Liver (tissue), 8 donors: ENCODE measurements at regions not wholly inside any gene's neighbourhood (a gene's known extent, or its start where the extent isn't known, plus 50 kb on each side); places are given as distances from the start of the nearest gene placed in this dataset.

ENCODE experiments used
- DNase-seq: peaks from one replicate; pipeline ENCODE4 v3.0.0-alpha.2; 2017; ENCODE audit warnings: low spot score
- H3K27ac ChIP-seq, 2 donors: one replicate each; pipeline ENCODE4 v1.7.0; 2013; ENCODE audit warnings: inconsistent platforms in 2 of 2, low read length in 2 of 2, control low read depth in 1 of 2, low read depth in 1 of 2, mild to moderate bottlenecking in 1 of 2
- H3K27me3 ChIP-seq, 4 donors: one replicate each; pipeline versions ENCODE4 v1.6.1 to v1.7.0; 2013; ENCODE audit warnings: low read length in 3 of 4, inconsistent platforms in 1 of 4, mild to moderate bottlenecking in 1 of 4, moderate library complexity in 1 of 4; ENCODE audit not compliant: control insufficient read depth in 4 of 4, insufficient read depth in 4 of 4
- H3K36me3 ChIP-seq, 4 donors: one replicate each; pipeline versions ENCODE4 v1.6.1 to v1.7.0; 2013; ENCODE audit warnings: low read length in 3 of 4, mild to moderate bottlenecking in 3 of 4, low read depth in 1 of 4, moderate library complexity in 1 of 4; ENCODE audit not compliant: control insufficient read depth in 4 of 4, insufficient read depth in 3 of 4
- H3K4me1 ChIP-seq, 4 donors: one replicate each; pipeline versions ENCODE4 v1.6.1 to v1.7.0; 2013; ENCODE audit warnings: low read length in 3 of 4, mild to moderate bottlenecking in 3 of 4, moderate library complexity in 1 of 4; ENCODE audit not compliant: control insufficient read depth in 4 of 4, insufficient read depth in 4 of 4
- H3K4me3 ChIP-seq, 3 donors: one replicate each; pipeline versions ENCODE4 v1.6.1 to v1.7.0; 2013; ENCODE audit warnings: low read length in 3 of 3, control low read depth in 1 of 3, low read depth in 1 of 3, mild to moderate bottlenecking in 1 of 3
- H3K9ac ChIP-seq, 2 donors: one replicate each; pipeline ENCODE4 v1.7.0; 2013; ENCODE audit warnings: low read length in 2 of 2, mild to moderate bottlenecking in 2 of 2, moderate library complexity in 2 of 2, control low read depth in 1 of 2, low read depth in 1 of 2
- H3K9me3 ChIP-seq, 4 donors: one replicate each; pipeline versions ENCODE4 v1.6.1 to v1.7.0; 2013; ENCODE audit warnings: low read length in 3 of 4; ENCODE audit not compliant: control insufficient read depth in 4 of 4
- EGR1 ChIP-seq, 2 donors: IDR thresholded peaks; 2 replicates each; pipeline ENCODE4 v1.6.1; 2016 to 2018; ENCODE audit warnings: antibody characterized with exemption in 2 of 2, low read depth in 2 of 2
- FOXA1 ChIP-seq: IDR thresholded peaks from 2 replicates; pipeline ENCODE4 v1.6.1; 2016; ENCODE audit warnings: antibody characterized with exemption
- FOXA2 ChIP-seq: IDR thresholded peaks from 2 replicates; pipeline ENCODE4 v1.6.1; 2016; ENCODE audit warnings: antibody characterized with exemption
- GABPA ChIP-seq, 2 donors: IDR thresholded peaks in 1 of 2; conservative IDR thresholded peaks in 1 of 2; 2 replicates each; pipeline ENCODE4 v1.6.1; 2016; ENCODE audit warnings: antibody characterized with exemption in 2 of 2, mild to moderate bottlenecking in 1 of 2, moderate library complexity in 1 of 2
- HNF4A ChIP-seq, 2 donors: conservative IDR thresholded peaks; 2 replicates each; pipeline ENCODE4 v1.6.1; 2016; ENCODE audit warnings: antibody characterized with exemption in 2 of 2, mild to moderate bottlenecking in 2 of 2
- HNF4G ChIP-seq: IDR thresholded peaks from 2 replicates; pipeline ENCODE4 v1.6.1; 2016; ENCODE audit warnings: antibody characterized with exemption
- JUND ChIP-seq, 2 donors: IDR thresholded peaks; 2 replicates each; pipeline ENCODE4 v1.6.1; 2016; ENCODE audit warnings: antibody characterized with exemption in 2 of 2
- NR2F2 ChIP-seq: IDR thresholded peaks from 2 replicates; pipeline ENCODE4 v1.6.1; 2016; ENCODE audit warnings: antibody characterized with exemption
- RAD21 ChIP-seq, 2 donors: IDR thresholded peaks; 2 replicates each; pipeline ENCODE4 v1.6.1; 2016; ENCODE audit warnings: antibody characterized with exemption in 2 of 2, mild to moderate bottlenecking in 2 of 2
- RXRA ChIP-seq, 2 donors: IDR thresholded peaks; 2 replicates each; pipeline ENCODE4 v1.6.1; 2017 to 2018; ENCODE audit warnings: antibody characterized with exemption in 2 of 2, mild to moderate bottlenecking in 1 of 2
- SP1 ChIP-seq: IDR thresholded peaks from 2 replicates; pipeline ENCODE4 v1.6.1; 2018; ENCODE audit warnings: antibody characterized with exemption, mild to moderate bottlenecking
- TAF1 ChIP-seq: conservative IDR thresholded peaks from 2 replicates; pipeline ENCODE4 v1.6.1; 2016; ENCODE audit warnings: antibody characterized with exemption, mild to moderate bottlenecking
- YY1 ChIP-seq: IDR thresholded peaks from 2 replicates; pipeline ENCODE4 v1.6.1; 2016; ENCODE audit warnings: antibody characterized with exemption, mild to moderate bottlenecking
- WGBS: extraction: QIAGEN DNeasy Blood & Tissue Kit; methylation state at CpG from one replicate; pipeline ENCODE4 v1.1.7; 2013; 5-methylcytosine and 5-hydroxymethylcytosine counted together
- TF ChIP-seq, protein P1 (sequence below): IDR thresholded peaks from 2 replicates; pipeline ENCODE4 v1.6.1; 2016; ENCODE audit warnings: antibody characterized with exemption
- TF ChIP-seq, protein P2 (sequence below): IDR thresholded peaks from 2 replicates; pipeline ENCODE4 v1.6.1; 2016; ENCODE audit warnings: antibody characterized with exemption
- TF ChIP-seq, protein P3 (sequence below): IDR thresholded peaks from 2 replicates; pipeline ENCODE4 v1.6.1; 2016; ENCODE audit warnings: antibody characterized with exemption
- TF ChIP-seq, protein P4 (sequence below): fragments of 150-350 bp; IDR thresholded peaks from 2 replicates; pipeline ENCODE4 v1.5.1; 2017; ENCODE audit warnings: improper control_type of control experiment, low read depth, low read length; ENCODE audit not compliant: missing input control
- TF ChIP-seq, protein P5 (sequence below): IDR thresholded peaks from 2 replicates; pipeline ENCODE4 v1.6.1; 2016; ENCODE audit warnings: antibody characterized with exemption, mild to moderate bottlenecking
- donor health status: healthy.
- donor health status: healthy.
- donor health status: healthy.
- donor health status: healthy.
- donor health status: healthy.

DNA sequence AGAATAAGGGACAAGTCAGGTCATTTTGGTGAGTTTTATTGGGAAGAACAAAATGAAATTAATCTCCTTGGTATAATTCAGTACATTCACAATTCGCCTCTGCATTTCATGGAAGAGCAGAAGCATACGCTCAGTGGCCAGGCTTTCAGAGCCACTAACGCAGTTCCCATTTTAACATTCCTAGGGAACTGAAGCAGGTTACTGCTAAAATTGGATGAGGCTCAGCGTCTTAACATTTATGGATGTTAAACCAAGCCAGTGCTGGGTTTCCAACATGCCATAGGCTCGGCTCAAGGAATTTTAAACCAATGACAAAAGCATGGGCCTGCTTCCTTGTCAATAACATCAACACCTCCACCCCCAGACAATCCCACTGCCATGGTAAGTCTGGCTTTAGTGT lies 172.7 kb upstream of the PRICKLE2 start:
- TF ChIP-seq SP1 (no peak), YY1 (no peak), JUND (IDR thresholded peaks at IDR 0.05) (no peak), GABPA (IDR thresholded peaks at IDR 0.05 in 1 of 2, conservative IDR thresholded peaks at IDR 0.05 in 1 of 2) (no peak), RXRA (IDR thresholded peaks at IDR 0.05) (no peak), RAD21 (IDR thresholded peaks at IDR 0.05) (no peak), EGR1 (IDR thresholded peaks at IDR 0.05; ENCODE audit: low read depth in 2 of 2) (no peak), HNF4A (conservative IDR thresholded peaks at IDR 0.05) (no peak), FOXA2 (no peak), FOXA1 (no peak), NR2F2 (no peak)
- TF ChIP-seq, protein P1, sequence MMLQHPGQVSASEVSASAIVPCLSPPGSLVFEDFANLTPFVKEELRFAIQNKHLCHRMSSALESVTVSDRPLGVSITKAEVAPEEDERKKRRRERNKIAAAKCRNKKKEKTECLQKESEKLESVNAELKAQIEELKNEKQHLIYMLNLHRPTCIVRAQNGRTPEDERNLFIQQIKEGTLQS: no peak
- TF ChIP-seq, protein P2, sequence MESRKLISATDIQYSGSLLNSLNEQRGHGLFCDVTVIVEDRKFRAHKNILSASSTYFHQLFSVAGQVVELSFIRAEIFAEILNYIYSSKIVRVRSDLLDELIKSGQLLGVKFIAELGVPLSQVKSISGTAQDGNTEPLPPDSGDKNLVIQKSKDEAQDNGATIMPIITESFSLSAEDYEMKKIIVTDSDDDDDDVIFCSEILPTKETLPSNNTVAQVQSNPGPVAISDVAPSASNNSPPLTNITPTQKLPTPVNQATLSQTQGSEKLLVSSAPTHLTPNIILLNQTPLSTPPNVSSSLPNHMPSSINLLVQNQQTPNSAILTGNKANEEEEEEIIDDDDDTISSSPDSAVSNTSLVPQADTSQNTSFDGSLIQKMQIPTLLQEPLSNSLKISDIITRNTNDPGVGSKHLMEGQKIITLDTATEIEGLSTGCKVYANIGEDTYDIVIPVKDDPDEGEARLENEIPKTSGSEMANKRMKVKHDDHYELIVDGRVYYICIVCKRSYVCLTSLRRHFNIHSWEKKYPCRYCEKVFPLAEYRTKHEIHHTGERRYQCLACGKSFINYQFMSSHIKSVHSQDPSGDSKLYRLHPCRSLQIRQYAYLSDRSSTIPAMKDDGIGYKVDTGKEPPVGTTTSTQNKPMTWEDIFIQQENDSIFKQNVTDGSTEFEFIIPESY: no peak
- TF ChIP-seq, protein P3, sequence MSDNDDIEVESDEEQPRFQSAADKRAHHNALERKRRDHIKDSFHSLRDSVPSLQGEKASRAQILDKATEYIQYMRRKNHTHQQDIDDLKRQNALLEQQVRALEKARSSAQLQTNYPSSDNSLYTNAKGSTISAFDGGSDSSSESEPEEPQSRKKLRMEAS: no peak
- no peak overlapping the region for H3K9ac ChIP-seq
- 86% methylated on average over 5 of the region's 5 CpGs for WGBS

DNA sequence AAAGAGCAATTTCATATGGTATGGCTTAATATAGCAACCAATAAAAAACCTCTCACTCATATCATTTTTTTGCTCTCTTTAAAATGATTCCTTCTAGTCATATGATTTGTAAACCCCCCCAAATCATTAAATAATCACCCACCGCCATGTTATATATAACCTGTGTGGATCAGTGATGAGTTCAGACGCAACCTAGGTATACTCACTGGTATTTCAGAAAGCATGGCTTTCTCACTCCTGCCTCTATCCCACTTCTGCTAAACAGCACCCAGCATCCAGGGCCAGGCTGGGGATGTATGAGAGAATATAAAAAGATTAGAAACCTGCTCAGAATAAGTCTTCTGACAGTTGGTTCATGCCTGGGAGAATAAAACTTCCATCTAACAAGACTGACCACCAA lies 172.3 kb upstream of the PRICKLE2 start:
- Histone ChIP-seq H3K4me1 (no peaks in the 10 kb centered on the region), H3K9me3 (no peaks in the 10 kb centered on the region), H3K36me3 (no peaks in the 10 kb centered on the region), H3K27ac (no peak overlapping the region), H3K27me3 (no peaks in the 10 kb centered on the region), H3K4me3 (no peak overlapping the region), H3K9ac (no peak overlapping the region)
- no peak for DNase-seq
- TF ChIP-seq SP1: no peak
- TF ChIP-seq RAD21 (IDR thresholded peaks at IDR 0.05): no peak
- TF ChIP-seq NR2F2: no peak
- no peak for TF ChIP-seq EGR1 (IDR thresholded peaks at IDR 0.05; ENCODE audit: low read depth in 2 of 2)
- TF ChIP-seq FOXA1: no peak
- TF ChIP-seq, protein P4, sequence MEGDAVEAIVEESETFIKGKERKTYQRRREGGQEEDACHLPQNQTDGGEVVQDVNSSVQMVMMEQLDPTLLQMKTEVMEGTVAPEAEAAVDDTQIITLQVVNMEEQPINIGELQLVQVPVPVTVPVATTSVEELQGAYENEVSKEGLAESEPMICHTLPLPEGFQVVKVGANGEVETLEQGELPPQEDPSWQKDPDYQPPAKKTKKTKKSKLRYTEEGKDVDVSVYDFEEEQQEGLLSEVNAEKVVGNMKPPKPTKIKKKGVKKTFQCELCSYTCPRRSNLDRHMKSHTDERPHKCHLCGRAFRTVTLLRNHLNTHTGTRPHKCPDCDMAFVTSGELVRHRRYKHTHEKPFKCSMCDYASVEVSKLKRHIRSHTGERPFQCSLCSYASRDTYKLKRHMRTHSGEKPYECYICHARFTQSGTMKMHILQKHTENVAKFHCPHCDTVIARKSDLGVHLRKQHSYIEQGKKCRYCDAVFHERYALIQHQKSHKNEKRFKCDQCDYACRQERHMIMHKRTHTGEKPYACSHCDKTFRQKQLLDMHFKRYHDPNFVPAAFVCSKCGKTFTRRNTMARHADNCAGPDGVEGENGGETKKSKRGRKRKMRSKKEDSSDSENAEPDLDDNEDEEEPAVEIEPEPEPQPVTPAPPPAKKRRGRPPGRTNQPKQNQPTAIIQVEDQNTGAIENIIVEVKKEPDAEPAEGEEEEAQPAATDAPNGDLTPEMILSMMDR: no peak
- no peak for TF ChIP-seq TAF1
- no peak for TF ChIP-seq HNF4A (conservative IDR thresholded peaks at IDR 0.05)
- TF ChIP-seq, protein P1: no peak
- no peak for TF ChIP-seq GABPA (IDR thresholded peaks at IDR 0.05 in 1 of 2, conservative IDR thresholded peaks at IDR 0.05 in 1 of 2)
- no peak for TF ChIP-seq YY1
- TF ChIP-seq, protein P2: no peak
- TF ChIP-seq JUND (IDR thresholded peaks at IDR 0.05): no peak
- no peak for TF ChIP-seq HNF4G
- TF ChIP-seq, protein P5, sequence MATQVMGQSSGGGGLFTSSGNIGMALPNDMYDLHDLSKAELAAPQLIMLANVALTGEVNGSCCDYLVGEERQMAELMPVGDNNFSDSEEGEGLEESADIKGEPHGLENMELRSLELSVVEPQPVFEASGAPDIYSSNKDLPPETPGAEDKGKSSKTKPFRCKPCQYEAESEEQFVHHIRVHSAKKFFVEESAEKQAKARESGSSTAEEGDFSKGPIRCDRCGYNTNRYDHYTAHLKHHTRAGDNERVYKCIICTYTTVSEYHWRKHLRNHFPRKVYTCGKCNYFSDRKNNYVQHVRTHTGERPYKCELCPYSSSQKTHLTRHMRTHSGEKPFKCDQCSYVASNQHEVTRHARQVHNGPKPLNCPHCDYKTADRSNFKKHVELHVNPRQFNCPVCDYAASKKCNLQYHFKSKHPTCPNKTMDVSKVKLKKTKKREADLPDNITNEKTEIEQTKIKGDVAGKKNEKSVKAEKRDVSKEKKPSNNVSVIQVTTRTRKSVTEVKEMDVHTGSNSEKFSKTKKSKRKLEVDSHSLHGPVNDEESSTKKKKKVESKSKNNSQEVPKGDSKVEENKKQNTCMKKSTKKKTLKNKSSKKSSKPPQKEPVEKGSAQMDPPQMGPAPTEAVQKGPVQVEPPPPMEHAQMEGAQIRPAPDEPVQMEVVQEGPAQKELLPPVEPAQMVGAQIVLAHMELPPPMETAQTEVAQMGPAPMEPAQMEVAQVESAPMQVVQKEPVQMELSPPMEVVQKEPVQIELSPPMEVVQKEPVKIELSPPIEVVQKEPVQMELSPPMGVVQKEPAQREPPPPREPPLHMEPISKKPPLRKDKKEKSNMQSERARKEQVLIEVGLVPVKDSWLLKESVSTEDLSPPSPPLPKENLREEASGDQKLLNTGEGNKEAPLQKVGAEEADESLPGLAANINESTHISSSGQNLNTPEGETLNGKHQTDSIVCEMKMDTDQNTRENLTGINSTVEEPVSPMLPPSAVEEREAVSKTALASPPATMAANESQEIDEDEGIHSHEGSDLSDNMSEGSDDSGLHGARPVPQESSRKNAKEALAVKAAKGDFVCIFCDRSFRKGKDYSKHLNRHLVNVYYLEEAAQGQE: no peak
- WGBS: 92% methylated on average over 2 of the region's 2 CpGs

More for the DNA sequence above, 172.7 kb upstream of the PRICKLE2 start:
- Histone ChIP-seq H3K4me1 (no peaks in the 10 kb centered on the region), H3K9me3 (no peaks in the 10 kb centered on the region), H3K4me3 (no peak overlapping the region), H3K27ac (no peak overlapping the region), H3K27me3 (no peaks in the 10 kb centered on the region), H3K36me3 (no peaks in the 10 kb centered on the region)
- DNase-seq: no peak
